ENCODE measurements at regions not wholly inside any gene's neighbourhood (a gene's known extent, or its start where the extent isn't known, plus 50 kb on each side); places are given as distances from the start of the nearest gene placed in this dataset.

- Histone ChIP-seq H3K9me3 (ENCODE audit: control insufficient read depth, insufficient read depth, low read depth, low read length) (no peaks in the 10 kb centered on the region), H3K4me3 (ENCODE audit: low read depth in 2 of 2, low read length in 2 of 2) (no peak overlapping the region), H3K27ac (ENCODE audit: low read length) (no peak overlapping the region; the same call in 1 of the 2 replicates), H3K4me1 (ENCODE audit: control insufficient read depth, insufficient read depth, low read length) (peaks cover 5% of the 10 kb centered on the region), H3K27me3 (ENCODE audit: control insufficient read depth, insufficient read depth, low read length) (no peaks in the 10 kb centered on the region), H3K36me3 (ENCODE audit: control insufficient read depth, insufficient read depth, low read length) (no peaks in the 10 kb centered on the region)
- BruUV-seq (replicated peaks) = no TSS peak
- DNase-seq (ENCODE audit: low read depth, low spot score) (no peak), ATAC-seq (no peak)
- no peak for TF ChIP-seq REST (IDR thresholded peaks at IDR 0.05; ENCODE audit: insufficient read depth in 1 of 2, low read depth in 2 of 2, low read length in 1 of 2)
- CTCF ChIA-PET = no interaction called here
- POLR2A ChIA-PET = no interaction called here
- intact Hi-C loops (cut with micrococcal nuclease; ENCODE audit: unreplicated experiment) (no loop called here), in situ Hi-C loops (cut with HindIII; ENCODE audit: low pct_unique_long_range_greater_than_20kb, low sequenced_read_pairs) (no loop called here)
Observed at GRCh38 chr20:51884561-51884960, 82.2 kb upstream of the SALL4 start.

GRCh38 chr20:51880188-51880587 lies 77.9 kb upstream of the SALL4 start:
- ATAC-seq = no peak
- no peaks in the 10 kb centered on the region for H3K27me3 ChIP-seq (ENCODE audit: control insufficient read depth, insufficient read depth, low read length)
- H3K4me1 ChIP-seq (ENCODE audit: control insufficient read depth, insufficient read depth, low read length) = peaks cover 6% of the 10 kb centered on the region
- intact Hi-C loops (cut with micrococcal nuclease; ENCODE audit: unreplicated experiment) = no loop called here
- POLR2A ChIA-PET = no interaction called here
- H3K27ac ChIP-seq (ENCODE audit: low read length) = no peak overlapping the region; the same call in 1 of the 2 replicates
- BruUV-seq (replicated peaks) = no TSS peak
- no peaks in the 10 kb centered on the region for H3K36me3 ChIP-seq (ENCODE audit: control insufficient read depth, insufficient read depth, low read length)
- no peak for DNase-seq (ENCODE audit: low read depth, low spot score)
- TF ChIP-seq POLR2AphosphoS5 (IDR thresholded peaks at IDR 0.05; ENCODE audit: low read depth, low read length) (no peak), REST (IDR thresholded peaks at IDR 0.05; ENCODE audit: insufficient read depth in 1 of 2, low read depth in 2 of 2, low read length in 1 of 2) (no peak), SIN3A (IDR thresholded peaks at IDR 0.05; ENCODE audit: borderline replicate concordance, insufficient read depth, low read depth, low read length) (no peak)
- TF ChIP-seq, protein P1, sequence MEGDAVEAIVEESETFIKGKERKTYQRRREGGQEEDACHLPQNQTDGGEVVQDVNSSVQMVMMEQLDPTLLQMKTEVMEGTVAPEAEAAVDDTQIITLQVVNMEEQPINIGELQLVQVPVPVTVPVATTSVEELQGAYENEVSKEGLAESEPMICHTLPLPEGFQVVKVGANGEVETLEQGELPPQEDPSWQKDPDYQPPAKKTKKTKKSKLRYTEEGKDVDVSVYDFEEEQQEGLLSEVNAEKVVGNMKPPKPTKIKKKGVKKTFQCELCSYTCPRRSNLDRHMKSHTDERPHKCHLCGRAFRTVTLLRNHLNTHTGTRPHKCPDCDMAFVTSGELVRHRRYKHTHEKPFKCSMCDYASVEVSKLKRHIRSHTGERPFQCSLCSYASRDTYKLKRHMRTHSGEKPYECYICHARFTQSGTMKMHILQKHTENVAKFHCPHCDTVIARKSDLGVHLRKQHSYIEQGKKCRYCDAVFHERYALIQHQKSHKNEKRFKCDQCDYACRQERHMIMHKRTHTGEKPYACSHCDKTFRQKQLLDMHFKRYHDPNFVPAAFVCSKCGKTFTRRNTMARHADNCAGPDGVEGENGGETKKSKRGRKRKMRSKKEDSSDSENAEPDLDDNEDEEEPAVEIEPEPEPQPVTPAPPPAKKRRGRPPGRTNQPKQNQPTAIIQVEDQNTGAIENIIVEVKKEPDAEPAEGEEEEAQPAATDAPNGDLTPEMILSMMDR (IDR thresholded peaks at IDR 0.05) = no peak
- in situ Hi-C loops (cut with HindIII; ENCODE audit: low pct_unique_long_range_greater_than_20kb, low sequenced_read_pairs) = no loop called here
- CTCF ChIA-PET = no interaction called here
- no peak overlapping the region for H3K4me3 ChIP-seq (ENCODE audit: low read depth in 2 of 2, low read length in 2 of 2)
- H3K9me3 ChIP-seq (ENCODE audit: control insufficient read depth, insufficient read depth, low read depth, low read length) = no peaks in the 10 kb centered on the region
